ENCODE measurements at regions not wholly inside any gene's neighbourhood (a gene's known extent, or its start where the extent isn't known, plus 50 kb on each side); places are given as distances from the start of the nearest gene placed in this dataset.
"Not testable (repeated sequence)": the region's sequence is repeated elsewhere in the genome, so short reads cannot be mapped to it uniquely, and the experiment has no call there.

- DNase-seq: no peak
Measured at GRCh38 chr3:66812136-66812535, 186.0 kb upstream of the KBTBD8 start.

GRCh38 chr3:66812741-66813140, 185.4 kb upstream of the KBTBD8 start:
- no peak for DNase-seq

- no peak for DNase-seq
Measured at GRCh38 chr3:66816090-66816761, 181.9 kb upstream of the KBTBD8 start.

- no peak for DNase-seq
Measured at GRCh38 chr3:66817951-66818557, 180.1 kb upstream of the KBTBD8 start.

GRCh38 chr3:66819993-66820501, 178.1 kb upstream of the KBTBD8 start:
- no peak for DNase-seq

- peak; percentile 49 for DNase-seq
Measured at GRCh38 chr3:66822186-66823008, 175.7 kb upstream of the KBTBD8 start.

GRCh38 chr3:66823009-66823397, 175.1 kb upstream of the KBTBD8 start:
- no peak for DNase-seq

- DNase-seq: no peak
Measured at GRCh38 chr3:66823532-66823931, 174.6 kb upstream of the KBTBD8 start.

GRCh38 chr3:66825375-66825774, 172.7 kb upstream of the KBTBD8 start:
- DNase-seq: no peak

GRCh38 chr3:66827726-66828125, 170.4 kb upstream of the KBTBD8 start:
- no peak for DNase-seq

- no peak for DNase-seq
Measured at GRCh38 chr3:66828303-66828702, 169.8 kb upstream of the KBTBD8 start.

- DNase-seq: no peak
Measured at GRCh38 chr3:66830301-66830700, 167.8 kb upstream of the KBTBD8 start.

GRCh38 chr3:66831931-66832330, 166.2 kb upstream of the KBTBD8 start:
- no peak for DNase-seq

- no peak for DNase-seq
Measured at GRCh38 chr3:66836363-66837152, 161.5 kb upstream of the KBTBD8 start.

- no peak for DNase-seq
Measured at GRCh38 chr3:66838704-66839103, 159.4 kb upstream of the KBTBD8 start.

- no peak for DNase-seq
Measured at GRCh38 chr3:66839508-66839907, 158.6 kb upstream of the KBTBD8 start.

GRCh38 chr3:66842761-66843464, 155.2 kb upstream of the KBTBD8 start:
- not testable (repeated sequence) for DNase-seq

- no peak for DNase-seq
Measured at GRCh38 chr3:66851894-66852613, 146.1 kb upstream of the KBTBD8 start.

GRCh38 chr3:66854601-66855151, 143.4 kb upstream of the KBTBD8 start:
- no peak for DNase-seq

GRCh38 chr3:66856533-66856932, 141.6 kb upstream of the KBTBD8 start:
- DNase-seq: no peak

GRCh38 chr3:66858656-66859381, 139.3 kb upstream of the KBTBD8 start:
- no peak for DNase-seq

Measured in NCI-H187 treated with DMSO at 0.1 percent for 48 hours (cell line).